ENCODE measurements at regions not wholly inside any gene's neighbourhood (a gene's known extent, or its start where the extent isn't known, plus 50 kb on each side); places are given as distances from the start of the nearest gene placed in this dataset.

DNA sequence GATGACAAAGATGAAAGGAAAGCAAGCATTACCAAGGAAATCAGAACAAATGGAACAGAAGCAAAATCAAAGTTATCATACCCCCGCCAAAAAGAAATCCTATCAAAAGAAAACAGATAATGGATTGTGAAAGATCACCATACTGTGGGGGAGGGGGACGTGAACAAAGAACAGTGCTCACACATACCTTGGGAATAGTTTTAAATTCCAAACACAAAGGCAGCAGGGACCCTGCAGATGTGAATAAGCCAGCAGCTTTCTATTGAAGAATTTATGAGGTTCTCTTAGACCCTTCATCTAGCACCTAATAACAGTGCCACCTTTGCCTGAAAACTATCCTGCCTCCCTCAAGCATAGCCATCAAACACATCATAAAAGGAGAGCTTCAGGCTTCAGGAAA lies 94.0 kb downstream of the AKR1D1 start:
- TF ChIP-seq, protein P1, sequence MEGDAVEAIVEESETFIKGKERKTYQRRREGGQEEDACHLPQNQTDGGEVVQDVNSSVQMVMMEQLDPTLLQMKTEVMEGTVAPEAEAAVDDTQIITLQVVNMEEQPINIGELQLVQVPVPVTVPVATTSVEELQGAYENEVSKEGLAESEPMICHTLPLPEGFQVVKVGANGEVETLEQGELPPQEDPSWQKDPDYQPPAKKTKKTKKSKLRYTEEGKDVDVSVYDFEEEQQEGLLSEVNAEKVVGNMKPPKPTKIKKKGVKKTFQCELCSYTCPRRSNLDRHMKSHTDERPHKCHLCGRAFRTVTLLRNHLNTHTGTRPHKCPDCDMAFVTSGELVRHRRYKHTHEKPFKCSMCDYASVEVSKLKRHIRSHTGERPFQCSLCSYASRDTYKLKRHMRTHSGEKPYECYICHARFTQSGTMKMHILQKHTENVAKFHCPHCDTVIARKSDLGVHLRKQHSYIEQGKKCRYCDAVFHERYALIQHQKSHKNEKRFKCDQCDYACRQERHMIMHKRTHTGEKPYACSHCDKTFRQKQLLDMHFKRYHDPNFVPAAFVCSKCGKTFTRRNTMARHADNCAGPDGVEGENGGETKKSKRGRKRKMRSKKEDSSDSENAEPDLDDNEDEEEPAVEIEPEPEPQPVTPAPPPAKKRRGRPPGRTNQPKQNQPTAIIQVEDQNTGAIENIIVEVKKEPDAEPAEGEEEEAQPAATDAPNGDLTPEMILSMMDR (IDR thresholded peaks at IDR 0.05; ENCODE audit: insufficient read depth, low read depth, low read length): no peak
- no peak for TF ChIP-seq EZH2 (IDR thresholded peaks at IDR 0.05; ENCODE audit: insufficient read depth, low read length)

All from astrocyte (in vitro differentiated cells and primary cell).